HepG2 (cell line): ENCODE measurements at regions not wholly inside any gene's neighbourhood (a gene's known extent, or its start where the extent isn't known, plus 50 kb on each side); places are given as distances from the start of the nearest gene placed in this dataset.

ENCODE experiments used
- GTF2F1 ChIP-seq: fragments of 150-350 bp; IDR thresholded peaks from 2 replicates; pipeline ENCODE4 v1.6.1; 2014; ENCODE audit warnings: low read length
- POLR2AphosphoS5 ChIP-seq: IDR thresholded peaks from 2 replicates; pipeline ENCODE4 v1.6.1; 2012; ENCODE audit warnings: low read depth, low read length
- RFX5 ChIP-seq: IDR thresholded peaks from 2 replicates; pipeline ENCODE4 v1.6.1; 2011; ENCODE audit warnings: low read depth, low read length, improper control_type of control experiment
- ZBTB25 ChIP-seq: IDR thresholded peaks from 2 replicates; pipeline ENCODE4 v1.6.1; 2018; ENCODE audit warnings: missing genetic modification reagents
- ZNF549 ChIP-seq: sonication (generic); formaldehyde crosslinking; IDR thresholded peaks from 2 replicates; pipeline ENCODE4 v1.5.0; 2020; ENCODE audit warnings: missing genetic modification reagents
- TF ChIP-seq, protein P1 (sequence below): sonication (generic); formaldehyde crosslinking; IDR thresholded peaks from 2 replicates; pipeline ENCODE4 v1.8.0; 2022; ENCODE audit warnings: missing genetic modification reagents, mild to moderate bottlenecking, borderline replicate concordance
- TF ChIP-seq, protein P2 (sequence below): sonication (generic); formaldehyde crosslinking; IDR thresholded peaks from 2 replicates; pipeline ENCODE4 v1.5.0; 2020; ENCODE audit warnings: mild to moderate bottlenecking, missing genetic modification reagents, moderate library complexity
- TF ChIP-seq, protein P3 (sequence below): sonication (generic); formaldehyde crosslinking; IDR thresholded peaks from 2 replicates; pipeline ENCODE4 v1.8.1; 2023; ENCODE audit warnings: missing genetic modification reagents, inconsistent platforms, borderline replicate concordance

GRCh38 chr13:81637457-81637856, 1296.5 kb upstream of the SPRY2 start:
- TF ChIP-seq GTF2F1 = no peak
- no peak for TF ChIP-seq RFX5
- TF ChIP-seq, protein P1, sequence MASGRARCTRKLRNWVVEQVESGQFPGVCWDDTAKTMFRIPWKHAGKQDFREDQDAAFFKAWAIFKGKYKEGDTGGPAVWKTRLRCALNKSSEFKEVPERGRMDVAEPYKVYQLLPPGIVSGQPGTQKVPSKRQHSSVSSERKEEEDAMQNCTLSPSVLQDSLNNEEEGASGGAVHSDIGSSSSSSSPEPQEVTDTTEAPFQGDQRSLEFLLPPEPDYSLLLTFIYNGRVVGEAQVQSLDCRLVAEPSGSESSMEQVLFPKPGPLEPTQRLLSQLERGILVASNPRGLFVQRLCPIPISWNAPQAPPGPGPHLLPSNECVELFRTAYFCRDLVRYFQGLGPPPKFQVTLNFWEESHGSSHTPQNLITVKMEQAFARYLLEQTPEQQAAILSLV (CRISPR knock-in tag) = no peak
- TF ChIP-seq POLR2AphosphoS5 = no peak
- no peak for TF ChIP-seq ZBTB25 (CRISPR knock-in tag)
- TF ChIP-seq ZNF549 = no peak
- TF ChIP-seq, protein P2, sequence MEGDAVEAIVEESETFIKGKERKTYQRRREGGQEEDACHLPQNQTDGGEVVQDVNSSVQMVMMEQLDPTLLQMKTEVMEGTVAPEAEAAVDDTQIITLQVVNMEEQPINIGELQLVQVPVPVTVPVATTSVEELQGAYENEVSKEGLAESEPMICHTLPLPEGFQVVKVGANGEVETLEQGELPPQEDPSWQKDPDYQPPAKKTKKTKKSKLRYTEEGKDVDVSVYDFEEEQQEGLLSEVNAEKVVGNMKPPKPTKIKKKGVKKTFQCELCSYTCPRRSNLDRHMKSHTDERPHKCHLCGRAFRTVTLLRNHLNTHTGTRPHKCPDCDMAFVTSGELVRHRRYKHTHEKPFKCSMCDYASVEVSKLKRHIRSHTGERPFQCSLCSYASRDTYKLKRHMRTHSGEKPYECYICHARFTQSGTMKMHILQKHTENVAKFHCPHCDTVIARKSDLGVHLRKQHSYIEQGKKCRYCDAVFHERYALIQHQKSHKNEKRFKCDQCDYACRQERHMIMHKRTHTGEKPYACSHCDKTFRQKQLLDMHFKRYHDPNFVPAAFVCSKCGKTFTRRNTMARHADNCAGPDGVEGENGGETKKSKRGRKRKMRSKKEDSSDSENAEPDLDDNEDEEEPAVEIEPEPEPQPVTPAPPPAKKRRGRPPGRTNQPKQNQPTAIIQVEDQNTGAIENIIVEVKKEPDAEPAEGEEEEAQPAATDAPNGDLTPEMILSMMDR (CRISPR knock-in tag) = no peak
- TF ChIP-seq, protein P3, sequence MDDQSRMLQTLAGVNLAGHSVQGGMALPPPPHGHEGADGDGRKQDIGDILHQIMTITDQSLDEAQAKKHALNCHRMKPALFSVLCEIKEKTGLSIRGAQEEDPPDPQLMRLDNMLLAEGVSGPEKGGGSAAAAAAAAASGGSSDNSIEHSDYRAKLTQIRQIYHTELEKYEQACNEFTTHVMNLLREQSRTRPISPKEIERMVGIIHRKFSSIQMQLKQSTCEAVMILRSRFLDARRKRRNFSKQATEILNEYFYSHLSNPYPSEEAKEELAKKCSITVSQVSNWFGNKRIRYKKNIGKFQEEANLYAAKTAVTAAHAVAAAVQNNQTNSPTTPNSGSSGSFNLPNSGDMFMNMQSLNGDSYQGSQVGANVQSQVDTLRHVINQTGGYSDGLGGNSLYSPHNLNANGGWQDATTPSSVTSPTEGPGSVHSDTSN (CRISPR knock-in tag) = no peak
